ENCODE measurements at regions not wholly inside any gene's neighbourhood (a gene's known extent, or its start where the extent isn't known, plus 50 kb on each side); places are given as distances from the start of the nearest gene placed in this dataset.
A peak's percentile ranks its signal among the peaks of the same experiment; 100 is the strongest.

DNA sequence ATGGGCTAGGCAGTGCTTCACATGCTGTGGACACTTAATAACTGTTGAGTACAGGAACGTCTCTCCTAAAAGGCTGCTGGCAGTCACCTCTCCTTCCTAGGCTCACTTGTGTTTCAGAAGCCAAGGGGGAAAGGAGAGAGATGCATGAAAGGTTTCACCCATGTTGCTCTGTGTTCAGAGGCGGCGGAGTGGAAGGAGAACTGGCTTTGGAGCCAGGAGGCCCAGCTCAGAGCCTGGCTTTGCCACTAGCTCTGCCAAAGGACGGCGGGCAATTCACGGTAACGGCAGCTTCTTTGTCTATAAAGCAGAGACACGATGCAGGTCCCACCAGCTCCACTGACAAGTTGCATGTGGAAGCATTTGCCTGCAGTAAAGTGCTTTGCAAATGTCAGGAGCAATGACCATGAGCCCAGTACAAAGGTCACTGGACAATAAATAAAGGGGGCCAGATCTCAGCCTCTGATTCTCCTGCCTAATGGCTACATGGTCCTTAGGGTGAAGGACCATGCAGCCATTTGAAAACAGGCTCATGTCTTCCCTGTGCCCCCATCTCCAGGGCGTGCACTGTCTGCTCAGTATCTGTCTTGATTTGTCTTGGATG is 171.7 kb upstream of the TLE3 start:
- no peak for DNase-seq

DNA sequence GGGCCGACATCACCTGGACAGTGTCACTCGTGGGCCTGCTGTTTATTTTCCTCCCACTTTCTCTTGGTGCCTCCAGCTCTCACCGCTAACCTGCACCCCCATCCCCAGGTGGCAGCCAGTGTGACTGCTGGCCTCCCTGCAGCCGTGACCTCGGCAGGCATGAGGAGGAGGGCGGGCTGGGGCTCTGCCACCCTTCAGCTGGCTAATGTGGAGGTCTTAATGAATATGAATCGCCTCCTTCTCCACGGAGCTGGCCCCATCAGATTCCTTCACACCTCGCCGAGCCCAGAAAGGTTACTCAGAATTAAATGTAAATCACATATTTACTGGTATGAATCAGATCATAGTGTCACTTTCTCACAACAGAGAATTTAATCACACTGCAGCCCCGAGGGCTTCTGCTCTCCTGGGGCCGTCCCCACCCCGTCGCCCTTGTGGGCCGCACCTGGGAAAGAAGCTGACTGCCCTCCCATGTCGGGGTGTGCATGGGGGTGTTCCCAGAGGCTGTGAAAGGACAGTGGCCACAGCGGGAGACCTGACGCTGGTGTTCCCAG is 171.1 kb upstream of the TLE3 start:
- no peak for DNase-seq

DNA sequence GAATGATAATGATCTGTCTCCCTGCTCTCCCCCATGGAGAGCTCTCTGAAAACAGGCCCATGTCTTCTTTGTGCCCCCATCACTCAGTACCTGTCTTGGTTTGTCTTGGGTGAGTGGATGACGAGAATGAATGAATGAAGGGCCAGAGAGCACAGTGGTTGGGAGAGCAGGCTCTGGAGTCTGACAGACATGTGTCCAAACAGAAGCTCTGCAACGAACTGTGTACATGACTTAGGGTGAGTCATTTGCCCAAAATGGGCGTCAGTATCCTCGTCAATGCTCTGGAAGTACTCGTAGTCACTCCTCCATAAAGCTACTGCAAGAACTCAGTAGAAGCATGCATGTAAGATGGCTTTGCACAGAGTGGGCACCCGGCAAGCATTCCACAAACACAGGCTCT is 170.2 kb upstream of the TLE3 start:
- DNase-seq, result no peak

DNA sequence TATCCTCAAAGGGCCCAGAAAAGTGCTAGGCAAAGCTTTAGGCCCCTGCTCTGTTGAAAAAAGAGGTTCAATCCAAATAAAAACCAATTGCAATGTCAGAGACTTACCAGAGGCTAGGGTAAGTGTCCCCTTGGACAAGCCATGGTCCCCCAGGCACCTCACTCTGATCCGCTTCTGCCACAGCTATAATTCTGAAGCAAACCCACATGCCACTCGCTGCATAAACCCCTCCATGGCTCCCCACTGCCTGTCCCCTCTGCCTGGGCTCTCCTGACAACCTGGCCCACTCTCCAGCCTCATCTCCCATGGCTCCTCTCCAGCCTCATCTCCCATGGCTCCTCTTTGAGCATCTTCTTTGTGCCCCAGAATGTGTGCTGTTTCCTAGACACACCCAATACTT is 169.6 kb upstream of the TLE3 start:
- no peak for DNase-seq

DNA sequence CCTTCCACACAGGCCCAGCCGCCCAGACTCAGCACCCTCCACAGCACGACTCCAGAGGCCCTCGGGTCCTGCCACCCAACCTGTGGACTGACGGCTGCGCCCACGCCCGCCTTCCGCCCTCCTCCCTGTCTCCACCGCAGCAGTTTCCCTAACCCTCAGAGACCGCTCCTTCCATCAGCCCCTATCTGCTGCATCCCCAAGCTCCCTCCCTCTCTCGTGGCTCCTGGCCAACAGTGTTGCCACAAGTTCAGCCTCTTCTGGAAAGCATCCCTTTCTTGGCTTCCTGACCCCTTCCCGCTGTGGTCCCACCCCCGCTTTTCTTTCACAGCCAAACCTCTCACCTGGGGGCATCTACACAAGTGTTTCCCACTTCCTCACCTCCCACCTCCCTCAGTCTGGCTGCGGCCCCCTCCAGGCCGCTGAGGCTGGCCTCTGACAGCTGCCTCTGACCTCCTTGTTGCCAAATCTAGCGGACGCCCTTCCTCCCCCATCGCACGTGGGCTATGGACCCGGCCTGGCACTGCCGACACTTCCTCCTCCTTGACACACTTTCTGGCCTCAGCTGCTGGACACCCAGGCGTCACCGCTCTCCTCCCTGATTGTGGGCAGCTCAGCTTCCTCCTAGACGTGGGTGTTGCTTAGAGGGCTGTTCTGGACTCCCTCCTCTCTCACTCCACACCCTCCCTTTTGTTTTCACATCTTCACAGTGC is 168.8 kb upstream of the TLE3 start:
- no peak for DNase-seq

DNA sequence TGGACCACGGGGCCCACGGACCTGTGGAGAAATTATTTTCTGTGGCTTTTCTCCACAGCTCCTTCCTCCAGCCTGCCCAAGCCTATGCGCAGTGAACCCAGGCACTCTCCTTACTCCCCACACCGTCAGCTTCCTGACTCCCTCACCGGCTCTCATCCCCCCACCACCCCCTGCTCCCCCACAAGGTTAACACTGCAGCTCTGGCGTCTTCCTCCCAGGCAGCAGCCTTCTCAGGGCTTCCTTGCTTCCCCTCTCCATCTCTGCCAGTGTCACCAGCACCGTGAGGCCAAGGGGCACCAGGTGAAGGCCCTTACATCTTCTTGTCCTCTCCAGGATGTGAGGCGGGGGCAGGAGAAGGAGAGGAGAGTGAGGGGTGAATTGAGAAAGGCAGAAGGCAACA is 168.3 kb upstream of the TLE3 start:
- DNase-seq, result no peak

DNA sequence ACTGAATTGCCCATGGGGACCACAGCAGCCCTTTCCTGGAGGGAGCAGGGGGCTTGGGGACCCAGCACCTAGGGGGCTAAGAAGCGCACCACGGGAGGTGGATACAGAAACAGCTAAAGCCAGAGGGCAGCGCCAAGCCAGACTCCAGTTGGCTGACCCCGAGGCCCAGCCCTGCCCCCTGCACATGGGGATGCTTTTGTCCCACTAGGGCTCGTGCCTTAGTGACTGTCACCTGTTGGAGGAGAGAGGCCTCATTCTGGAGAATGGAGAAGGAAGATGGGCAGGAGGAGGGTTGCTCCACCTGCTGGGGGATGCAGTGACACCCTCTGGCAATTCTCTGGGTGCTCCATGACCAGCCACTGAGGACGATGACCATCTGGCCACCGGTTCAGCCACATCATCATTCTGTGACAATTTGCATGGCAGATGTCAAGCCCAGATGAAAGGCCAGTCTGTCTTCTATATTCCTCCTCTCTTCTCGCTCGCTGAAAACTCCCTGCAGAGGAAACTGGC is 167.8 kb upstream of the TLE3 start:
- DNase-seq, result no peak

DNA sequence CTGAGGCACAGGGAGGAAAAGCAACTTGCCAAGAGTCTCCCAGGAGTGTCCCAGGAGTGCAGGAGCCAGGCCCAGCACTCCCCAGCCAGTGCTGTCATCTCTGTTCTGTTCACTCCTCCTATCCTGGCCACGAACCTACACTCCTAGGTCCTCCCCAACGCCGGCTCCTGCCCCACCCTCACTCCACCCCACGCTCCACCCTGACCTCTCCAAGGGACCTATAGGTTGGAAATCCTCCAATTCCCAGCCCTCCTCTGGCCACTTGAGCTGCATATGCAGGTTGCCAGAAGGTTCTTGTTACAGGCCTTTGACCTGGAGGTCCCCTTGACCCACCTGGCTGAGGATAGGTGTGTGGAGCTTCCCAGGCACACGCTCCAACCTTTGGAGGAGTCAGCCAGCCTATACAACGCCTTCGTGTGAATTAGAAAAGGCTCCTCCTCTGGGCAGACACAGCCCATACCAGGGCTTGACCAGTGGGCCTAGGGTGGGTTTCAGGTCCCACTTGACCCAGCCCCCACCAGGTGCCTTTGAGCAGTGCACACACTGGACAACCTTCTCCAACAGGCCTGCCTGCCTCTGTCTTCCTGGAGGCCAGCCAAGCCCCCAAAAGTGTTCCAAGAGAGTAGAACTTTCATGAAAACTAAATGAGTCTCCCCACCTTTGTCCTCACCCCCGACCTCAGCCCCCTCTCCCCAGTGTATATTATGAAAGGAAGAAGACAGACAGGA is 167.2 kb upstream of the TLE3 start:
- no peak for DNase-seq

DNA sequence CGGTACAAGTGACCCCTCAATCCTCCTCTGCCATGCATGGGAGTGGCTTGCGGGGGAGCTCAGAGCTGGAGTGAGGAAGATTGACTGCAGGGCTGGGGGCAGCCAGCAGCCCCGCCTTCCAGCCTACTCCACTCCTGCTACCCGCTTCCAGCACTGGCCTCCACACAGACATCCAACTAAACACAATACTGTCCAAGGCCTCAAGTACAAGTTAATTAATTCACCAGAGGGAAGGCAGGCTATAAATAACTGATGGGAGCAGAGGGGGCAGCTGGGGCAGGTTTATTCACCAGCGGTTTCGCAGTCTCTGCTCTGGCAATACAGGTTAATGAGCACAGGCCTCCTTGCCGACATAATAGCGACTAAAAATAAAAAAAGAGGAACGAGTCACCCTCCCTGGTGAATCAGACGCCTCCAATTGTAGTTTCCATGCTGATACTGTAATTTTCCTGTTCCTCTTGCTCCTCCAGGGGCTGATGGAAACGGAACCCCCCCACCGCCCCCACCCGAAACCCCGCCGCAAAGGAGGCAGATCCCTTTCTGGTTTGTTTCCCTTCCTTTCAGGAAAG is 166.4 kb upstream of the TLE3 start:
- DNase-seq, result peak; percentile 53

DNA sequence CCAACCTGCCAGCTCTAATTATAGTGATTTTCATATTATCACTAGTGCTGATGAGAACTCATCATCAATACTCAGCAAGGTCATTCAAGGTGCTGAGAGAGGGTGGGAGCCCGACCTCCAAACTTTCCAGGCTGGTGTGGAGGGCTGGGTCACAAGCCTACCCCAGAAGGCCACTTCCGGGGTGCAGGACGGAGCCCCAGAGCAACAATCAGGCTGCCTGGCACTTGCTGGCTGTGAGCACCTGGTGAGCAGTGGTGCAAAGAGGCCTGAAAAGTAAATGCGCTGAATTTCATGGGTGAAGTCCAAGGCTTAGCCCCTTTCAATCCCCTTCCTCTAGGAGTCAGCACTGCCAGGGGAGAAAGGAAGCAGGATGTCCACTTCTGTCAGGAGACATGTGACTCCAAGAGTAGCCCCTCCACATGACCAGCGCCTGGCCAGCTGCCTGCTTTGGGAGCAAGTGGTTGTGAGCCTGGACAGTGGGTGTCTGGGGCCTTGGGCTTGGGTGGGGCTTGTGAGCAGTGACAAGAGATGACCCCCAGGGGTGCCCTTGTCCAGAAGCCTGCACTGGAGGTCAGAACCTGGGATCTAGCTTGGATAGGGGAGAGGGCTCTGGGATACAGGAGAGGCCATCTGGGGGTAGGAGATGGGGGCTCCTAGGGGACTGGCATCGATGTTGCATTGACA is 165.0 kb upstream of the TLE3 start:
- DNase-seq, result no peak

DNA sequence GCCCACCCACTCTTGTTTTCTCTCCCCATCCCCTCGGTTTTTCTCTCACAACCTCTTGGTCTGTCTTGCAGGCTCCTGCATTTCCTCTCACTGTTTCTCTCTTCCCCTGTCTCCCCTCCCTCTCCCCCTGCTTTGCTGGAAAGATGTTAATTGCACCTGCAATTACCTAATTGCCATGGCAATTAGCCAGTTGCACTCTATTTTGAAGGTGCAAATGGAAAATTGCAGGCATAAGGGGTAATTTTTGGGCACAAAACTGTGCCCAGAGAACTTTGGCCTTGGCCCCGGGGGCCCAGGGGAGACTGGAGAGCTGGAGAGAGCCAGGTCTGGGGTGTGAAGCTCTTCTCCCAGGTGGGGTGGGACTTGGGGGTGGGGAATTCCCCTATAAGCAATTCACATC is 164.5 kb upstream of the TLE3 start:
- DNase-seq, result no peak

DNA sequence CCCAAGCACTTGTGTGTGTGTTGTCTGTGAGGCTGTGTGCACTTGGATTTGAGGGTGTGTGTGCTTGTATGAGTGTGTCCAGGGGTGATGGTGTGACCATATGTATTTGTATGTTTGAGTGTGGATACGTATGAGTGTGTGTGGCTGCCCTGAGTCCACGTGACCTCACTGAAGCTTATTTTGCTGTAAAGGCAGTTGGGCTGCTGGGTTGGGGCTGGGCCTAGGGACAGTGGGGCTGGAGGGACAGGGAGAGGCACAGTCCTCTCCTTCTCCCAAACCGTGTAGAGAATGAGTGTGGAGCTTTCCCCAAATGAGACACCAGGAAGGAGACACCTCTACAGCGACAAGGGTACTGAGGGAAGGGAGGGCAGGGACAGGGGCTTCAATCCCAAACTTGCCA is 163.4 kb upstream of the TLE3 start:
- no peak for DNase-seq

DNA sequence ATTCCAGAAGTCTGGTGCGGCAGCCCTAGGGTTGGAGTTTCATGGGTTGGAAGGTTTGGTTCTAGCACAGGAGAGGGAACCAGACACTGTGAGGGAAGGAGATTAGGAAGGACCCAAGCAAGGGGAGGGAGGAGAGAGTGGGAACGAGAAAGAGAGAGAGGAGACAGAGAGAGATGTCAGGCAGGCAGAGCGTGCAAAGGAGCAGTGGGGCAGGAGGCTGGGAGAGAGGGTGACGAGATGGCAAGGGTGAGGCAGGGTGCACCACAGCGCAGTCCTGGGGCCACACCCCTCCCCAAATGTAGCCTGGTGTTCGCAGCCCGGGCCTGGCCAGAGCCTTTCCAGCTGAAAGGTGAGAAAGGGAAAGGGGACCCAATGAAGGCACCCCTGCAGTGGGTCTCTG is 162.9 kb upstream of the TLE3 start:
- DNase-seq, result no peak

DNA sequence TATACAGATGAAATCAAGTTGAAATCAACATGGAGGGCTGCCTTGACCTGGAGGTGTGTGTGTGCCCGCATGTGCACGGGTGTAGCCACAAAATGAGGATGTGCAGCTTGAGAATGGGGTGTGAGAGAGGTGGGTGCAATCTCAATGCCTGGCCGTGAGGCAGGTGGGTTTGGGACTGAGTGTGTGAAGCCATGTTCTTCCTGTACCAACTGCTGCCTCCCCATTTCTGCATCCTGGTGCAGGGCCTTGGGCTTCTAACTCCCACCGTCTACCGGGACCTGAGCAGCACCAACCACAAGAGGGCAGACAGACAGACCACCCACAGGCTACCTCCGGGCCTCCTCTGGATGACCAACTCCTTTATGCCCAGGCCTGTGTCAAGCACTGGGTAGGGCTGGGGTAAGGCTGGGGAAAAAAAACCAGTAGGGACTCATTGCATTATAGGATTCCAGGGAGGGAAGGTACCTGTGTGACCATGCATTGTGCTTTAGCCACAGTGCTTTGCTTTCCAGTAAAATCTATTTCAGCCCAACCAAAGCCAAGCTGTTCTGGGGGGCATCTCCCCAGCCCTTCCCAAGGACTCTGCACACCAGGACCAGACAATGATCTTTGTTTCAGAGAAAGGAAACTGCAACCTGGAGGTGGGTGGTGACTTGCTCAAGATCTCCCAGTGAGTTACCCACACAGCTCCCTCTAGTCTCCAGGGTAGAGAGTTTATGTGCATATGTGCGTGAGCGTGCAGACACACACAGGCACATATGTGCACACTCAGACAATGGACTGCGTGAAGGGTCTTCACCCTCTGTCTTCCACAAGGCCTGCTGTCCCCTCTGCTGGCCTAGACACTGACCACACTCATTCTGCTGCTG is 162.2 kb upstream of the TLE3 start:
- no peak for DNase-seq

DNA sequence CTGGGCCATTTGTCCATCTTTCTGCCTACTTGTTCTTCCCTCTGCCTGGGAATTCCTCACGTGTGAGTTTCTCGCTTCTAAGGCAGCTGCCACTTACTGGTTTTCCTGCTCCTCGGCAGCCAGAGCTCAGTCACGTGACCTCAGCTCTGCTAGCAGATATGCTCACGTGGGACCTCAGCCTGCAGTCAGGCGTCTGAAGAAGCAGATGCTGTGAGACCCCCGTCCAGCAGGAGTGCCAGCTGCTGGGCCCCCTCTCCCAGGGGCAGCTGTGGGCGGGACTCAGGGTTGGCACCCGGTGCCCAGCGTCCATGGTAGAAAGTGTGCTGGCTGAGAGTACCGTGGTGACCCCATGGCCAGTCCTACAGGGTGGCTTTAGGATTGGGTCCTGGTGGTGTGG is 161.3 kb upstream of the TLE3 start:
- DNase-seq, result no peak

DNA sequence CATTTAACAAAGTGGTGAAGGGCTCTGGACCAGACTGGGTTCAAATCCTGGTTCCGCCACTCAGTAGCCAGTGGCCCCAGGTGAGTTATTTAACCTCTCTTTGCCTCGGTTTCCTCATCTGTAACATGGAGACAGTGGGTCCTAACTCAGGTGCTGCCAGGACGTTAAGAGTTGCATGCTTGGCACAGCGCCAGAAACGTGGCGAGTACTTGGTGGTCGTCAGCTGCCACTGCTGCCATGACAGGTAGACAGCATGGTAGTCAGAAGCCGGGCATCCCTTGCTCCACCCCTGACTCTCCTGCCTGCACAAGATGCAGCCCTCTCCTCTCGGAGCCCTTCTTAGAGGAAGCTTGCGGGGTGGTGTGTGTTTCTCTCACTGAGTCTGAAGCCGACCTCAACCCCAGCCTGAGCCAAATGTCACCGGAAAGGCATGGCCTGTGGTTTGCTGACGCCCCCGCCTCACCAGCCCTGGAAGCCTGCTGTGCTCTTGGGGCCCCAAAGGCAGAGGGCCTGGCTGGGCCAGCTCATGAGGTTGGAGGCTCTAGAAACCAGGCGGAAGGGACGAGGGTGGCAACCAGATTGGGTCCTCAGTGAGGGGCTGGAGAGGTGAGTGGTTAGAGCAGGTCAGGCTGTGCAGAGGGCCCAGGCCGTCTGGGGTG is 160.8 kb upstream of the TLE3 start:
- DNase-seq, result no peak

DNA sequence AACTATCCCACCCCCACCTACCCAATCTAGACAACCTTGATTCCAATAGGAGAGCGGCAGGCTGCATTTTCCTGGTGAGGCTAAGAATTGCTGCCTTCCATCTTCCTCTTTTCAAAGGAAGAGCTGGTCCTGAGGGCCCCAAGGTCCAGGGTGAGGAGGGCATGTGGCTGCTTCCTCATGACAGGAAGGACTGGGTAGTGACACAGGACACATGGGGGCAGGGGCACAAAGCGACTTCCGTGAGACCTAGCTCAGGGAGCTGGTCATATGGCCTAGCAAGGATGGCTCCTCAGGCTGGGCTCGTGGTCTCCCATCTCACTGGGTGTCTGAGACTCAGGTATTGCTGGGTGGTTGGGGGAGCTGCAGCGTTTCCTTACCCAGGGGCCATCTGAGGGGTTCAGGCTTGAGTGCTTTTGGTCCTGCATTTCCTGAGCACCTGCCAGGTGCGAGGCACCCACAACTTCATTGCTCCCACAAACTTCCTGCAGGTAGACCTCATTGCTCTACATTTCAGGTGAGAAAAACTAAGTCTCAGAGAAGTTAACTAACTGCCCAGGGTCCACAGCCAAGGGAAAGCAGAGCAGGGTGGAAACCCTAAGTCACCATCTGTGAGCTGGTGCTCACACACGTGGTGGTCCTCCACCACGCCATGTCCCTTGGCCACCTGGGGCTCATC is 160.0 kb upstream of the TLE3 start:
- DNase-seq, result no peak

DNA sequence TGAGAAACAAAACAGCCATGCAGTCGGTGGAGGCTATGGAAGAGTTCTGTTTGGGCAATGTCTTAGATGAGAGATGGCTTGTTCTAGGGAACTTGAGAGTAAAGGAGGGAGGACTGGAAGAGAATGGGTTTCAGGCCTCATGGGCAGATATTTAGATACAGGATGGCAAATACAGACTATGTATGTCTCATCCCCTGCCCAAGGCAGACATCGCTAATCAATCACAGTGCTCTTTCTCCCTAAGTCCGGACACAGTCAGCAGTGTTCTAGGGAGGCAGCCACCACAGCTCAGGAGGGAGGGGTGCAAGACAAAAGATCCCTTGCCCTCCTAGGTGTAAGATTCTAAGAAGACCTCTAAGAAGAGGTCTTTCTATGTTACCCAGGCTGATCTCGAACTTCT is 159.3 kb upstream of the TLE3 start:
- no peak for DNase-seq

DNA sequence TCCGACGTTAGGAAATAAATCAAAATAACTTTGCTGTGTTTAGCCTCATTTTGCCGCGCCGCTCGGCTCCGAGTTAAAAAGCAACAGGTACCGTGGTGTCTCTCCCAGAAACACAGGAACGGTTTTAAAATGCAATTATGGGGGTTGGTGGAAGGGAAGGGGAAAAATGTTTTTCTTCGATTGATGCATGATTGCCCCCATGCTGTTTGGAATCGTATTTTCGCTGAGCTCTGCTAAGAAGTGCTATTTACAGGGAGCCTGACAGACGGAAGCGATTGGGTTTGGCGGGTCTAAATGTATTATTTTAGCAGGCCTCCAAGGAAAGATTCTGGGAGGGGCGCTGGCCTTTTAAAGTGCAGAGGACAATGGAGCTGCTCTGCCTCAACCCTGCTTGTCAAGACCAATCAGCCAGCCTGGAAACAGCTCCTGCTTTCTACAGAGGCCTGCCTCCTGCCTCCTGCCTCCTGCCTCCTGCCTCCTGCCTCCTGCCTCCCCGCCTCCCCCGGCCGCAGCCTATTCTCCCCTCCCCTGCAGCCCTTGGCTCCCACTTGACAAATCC is 156.7 kb upstream of the TLE3 start:
- DNase-seq, result no peak

DNA sequence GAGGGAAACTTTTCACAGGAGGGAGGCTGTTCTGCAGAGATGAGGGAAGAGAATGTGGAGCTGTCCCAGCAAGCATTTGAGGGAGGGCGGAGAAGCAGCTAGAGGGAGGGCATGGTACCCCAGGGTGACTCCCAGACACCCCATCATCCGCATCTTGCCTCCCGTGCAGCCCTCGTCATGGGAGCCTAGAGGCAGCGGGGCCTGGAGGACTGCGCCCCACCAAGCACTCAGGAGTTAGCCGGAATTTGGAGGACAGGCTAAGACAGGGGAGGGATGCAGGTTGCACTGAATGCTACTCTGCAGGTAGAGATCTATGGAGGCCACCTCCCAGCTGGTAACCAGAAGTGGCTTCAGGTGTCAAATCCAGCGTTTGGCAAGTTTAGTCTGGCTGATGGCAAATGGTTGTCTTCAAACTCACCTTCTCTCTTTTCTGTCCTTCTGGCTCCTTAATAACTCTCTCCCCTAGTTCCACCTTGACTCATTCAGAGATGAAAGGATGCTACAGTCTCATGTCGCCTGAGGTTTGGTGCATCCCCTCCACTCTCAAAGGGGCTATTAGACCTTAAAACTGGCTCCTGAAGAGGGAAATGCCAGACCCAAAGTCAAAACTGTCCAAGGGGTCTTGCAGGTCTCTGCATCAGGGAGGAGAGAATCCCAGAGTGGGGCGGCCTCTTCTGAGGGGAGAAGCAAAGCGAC is 155.9 kb upstream of the TLE3 start:
- no peak for DNase-seq
